Hepatic stellate cell (primary cell): ENCODE measurements at regions not wholly inside any gene's neighbourhood (a gene's known extent, or its start where the extent isn't known, plus 50 kb on each side); places are given as distances from the start of the nearest gene placed in this dataset.
"Not testable (repeated sequence)": the region's sequence is repeated elsewhere in the genome, so short reads cannot be mapped to it uniquely, and the experiment has no call there.

Experiments used
- DNase-seq: peaks from one replicate; pipeline ENCODE4 v3.0.0; 2011; ENCODE audit warnings: low spot score

GRCh38 chr7:110296321-110296720 lies 794.6 kb upstream of the LRRN3 start:
- DNase-seq: no peak

GRCh38 chr7:110307776-110308175 lies 783.2 kb upstream of the LRRN3 start:
- no peak for DNase-seq

GRCh38 chr7:110308791-110309190 lies 782.1 kb upstream of the LRRN3 start:
- no peak for DNase-seq

DNA sequence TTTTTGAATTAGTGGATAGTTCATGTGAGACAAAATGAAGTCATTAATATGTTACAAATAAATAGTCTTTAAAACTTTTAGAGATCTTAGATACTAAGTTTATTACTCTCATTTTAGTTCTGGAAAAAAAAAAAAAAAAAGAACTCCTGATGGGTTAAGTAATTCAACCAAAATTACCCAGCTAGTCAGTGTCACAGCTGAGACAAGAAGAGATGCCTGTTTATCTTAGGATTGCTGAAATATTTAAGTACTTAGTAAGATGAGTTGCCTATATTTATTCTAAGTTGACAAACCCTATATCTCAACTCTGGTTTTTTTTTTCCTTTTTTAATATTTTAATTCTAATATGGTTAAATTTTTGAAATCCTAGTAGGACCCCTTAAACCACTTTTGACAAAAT lies 781.0 kb upstream of the LRRN3 start:
- DNase-seq: peak; percentile 32

GRCh38 chr7:110311556-110311955 lies 779.4 kb upstream of the LRRN3 start:
- no peak for DNase-seq

- DNase-seq: peak; percentile 17
These were observed 773.2 kb upstream of the LRRN3 start for GRCh38 chr7:110317541-110318265.

GRCh38 chr7:110320285-110320684 lies 770.6 kb upstream of the LRRN3 start:
- DNase-seq: not testable (repeated sequence)

- DNase-seq: no peak
These were observed 768.1 kb upstream of the LRRN3 start for GRCh38 chr7:110322796-110323195.

GRCh38 chr7:110326966-110327365 lies 764.0 kb upstream of the LRRN3 start:
- DNase-seq: no peak

DNA sequence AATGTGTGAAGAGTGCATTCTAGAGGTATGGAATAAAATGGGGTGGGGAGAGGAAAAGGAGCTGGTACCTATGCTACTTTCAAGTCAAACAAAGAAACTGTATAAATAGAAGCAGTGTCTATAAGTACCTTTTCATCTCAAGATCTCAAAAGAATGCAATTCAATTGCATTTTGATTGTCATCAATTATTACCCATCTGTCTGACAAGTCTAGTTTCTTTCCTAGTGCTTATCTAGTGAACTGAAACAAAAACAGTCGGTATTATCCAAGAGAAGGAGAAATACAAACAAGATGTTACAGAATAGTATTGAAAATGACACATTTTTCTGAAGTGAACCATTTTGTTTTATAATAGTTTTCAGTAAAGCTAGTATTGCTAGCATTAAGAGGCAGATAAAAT lies 754.5 kb upstream of the LRRN3 start:
- no peak for DNase-seq

DNA sequence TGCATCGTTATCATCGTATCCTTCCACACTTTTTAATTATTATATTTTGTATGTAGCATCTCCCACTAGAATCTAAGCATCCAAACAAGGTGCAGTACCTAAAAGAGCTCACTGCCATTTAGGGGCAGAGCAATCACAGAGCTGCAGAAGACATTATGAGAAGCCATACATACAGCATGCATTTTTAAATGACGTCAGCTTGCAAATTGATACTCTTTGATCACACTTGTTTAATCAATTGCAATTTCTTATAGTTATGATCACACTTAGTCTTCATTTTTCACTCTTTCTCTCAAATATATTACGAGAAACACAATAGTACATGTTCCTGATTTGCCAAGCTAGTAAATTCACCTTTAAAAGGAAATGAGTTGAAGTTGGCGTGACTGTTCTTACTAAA lies 753.3 kb upstream of the LRRN3 start:
- no peak for DNase-seq

- DNase-seq: no peak
These were observed 743.8 kb upstream of the LRRN3 start for GRCh38 chr7:110347081-110347480.

GRCh38 chr7:110356438-110356837 lies 734.5 kb upstream of the LRRN3 start:
- DNase-seq: no peak

DNA sequence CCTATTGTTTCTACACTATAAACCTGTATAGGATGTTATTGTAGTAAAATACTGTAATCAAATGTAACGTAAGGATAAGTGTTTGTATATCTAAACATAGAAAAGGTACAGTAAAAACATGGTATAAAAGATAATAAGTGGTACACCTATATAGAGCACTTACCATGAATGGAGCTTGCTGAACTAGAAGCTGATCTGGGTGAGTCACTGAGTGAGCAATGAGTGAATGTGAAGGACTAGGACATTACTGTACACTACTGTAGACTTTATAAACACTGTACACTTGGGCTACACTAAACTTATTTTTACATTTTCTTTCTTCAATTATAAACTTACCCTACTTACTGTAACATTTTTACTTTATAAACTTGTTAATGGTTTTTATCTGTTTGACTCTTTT lies 732.9 kb upstream of the LRRN3 start:
- no peak for DNase-seq

- no peak for DNase-seq
These were observed 719.2 kb upstream of the LRRN3 start for GRCh38 chr7:110371709-110372108.

DNA sequence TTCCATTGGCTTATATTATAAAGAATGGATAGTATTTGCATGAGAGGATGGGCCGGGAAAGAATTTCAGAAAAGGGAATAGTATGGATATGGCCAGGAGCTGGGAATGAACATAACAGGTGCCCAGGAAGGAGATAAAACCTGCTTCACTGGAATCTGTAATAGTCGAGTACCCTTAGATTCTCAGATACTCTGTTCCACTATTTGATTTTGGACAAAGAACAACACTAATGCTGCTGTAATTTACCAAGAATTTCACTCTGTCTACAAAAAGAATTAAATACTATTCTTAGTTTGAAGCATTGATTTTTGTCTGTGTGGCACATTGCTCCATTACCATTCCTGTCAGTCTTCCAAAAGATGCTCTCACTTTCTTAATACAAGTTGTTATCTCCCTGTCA lies 718.2 kb upstream of the LRRN3 start:
- DNase-seq: no peak

GRCh38 chr7:110373416-110373815 lies 717.5 kb upstream of the LRRN3 start:
- no peak for DNase-seq

GRCh38 chr7:110373859-110374258 lies 717.1 kb upstream of the LRRN3 start:
- no peak for DNase-seq

GRCh38 chr7:110375068-110375467 lies 715.9 kb upstream of the LRRN3 start:
- no peak for DNase-seq

DNA sequence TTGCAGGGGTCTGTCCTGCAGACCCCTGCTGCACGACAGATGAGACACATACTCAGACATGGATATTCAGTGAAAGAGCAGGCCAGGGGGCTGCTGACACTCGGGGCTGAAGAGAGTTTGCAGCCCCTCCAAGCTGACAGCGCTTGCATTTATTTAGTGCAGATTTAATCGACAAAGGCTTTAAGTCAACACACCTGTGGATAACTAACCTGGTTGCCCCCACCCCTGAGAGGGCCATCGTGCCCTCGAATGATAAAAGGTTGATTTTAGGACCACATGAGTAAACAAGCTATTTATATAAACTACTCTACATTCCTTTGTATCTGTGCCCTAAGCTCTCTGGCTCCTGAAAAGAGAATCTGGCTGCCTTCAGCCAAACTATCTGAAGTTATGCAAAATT lies 708.2 kb upstream of the LRRN3 start:
- no peak for DNase-seq

GRCh38 chr7:110386006-110386405 lies 704.9 kb upstream of the LRRN3 start:
- DNase-seq: no peak

GRCh38 chr7:110386913-110387312 lies 704.0 kb upstream of the LRRN3 start:
- DNase-seq: peak; percentile 48

DNA sequence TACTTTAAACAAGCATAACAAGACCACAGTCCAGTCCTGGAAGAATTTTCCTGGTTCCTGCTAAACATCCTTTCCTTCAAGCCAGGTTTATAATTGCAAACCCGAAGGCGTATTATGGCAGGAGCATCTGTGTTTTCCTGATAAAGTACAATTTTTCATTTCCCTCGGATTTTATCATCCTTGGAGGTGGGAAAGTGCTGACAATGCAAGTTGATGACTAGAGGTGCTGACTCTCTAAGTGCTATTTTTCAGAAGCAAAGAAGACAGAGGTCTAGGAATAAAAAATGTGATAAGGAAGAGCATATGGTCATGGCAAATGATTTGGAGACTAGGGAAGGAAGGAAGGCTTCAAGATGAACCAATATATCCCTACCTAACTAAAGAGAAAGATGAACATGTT lies 703.2 kb upstream of the LRRN3 start:
- no peak for DNase-seq

GRCh38 chr7:110388457-110388856 lies 702.5 kb upstream of the LRRN3 start:
- no peak for DNase-seq

GRCh38 chr7:110396021-110396420 lies 694.9 kb upstream of the LRRN3 start:
- DNase-seq: no peak
